ENCODE measurements at regions not wholly inside any gene's neighbourhood (a gene's known extent, or its start where the extent isn't known, plus 50 kb on each side); places are given as distances from the start of the nearest gene placed in this dataset.

GRCh38 chr1:164061528-164061927, 497.5 kb upstream of the PBX1 start:
- H3K27ac ChIP-seq, result no peak overlapping the region
- no peaks in the 10 kb centered on the region for H3K27me3 ChIP-seq
- H3K36me3 ChIP-seq, result no peaks in the 10 kb centered on the region
- no peak for DNase-seq
- intact Hi-C loops (cut with DNase I; ENCODE audit: low total_unique reads), result no loop called here
- H3K4me1 ChIP-seq, result no peaks in the 10 kb centered on the region
- H3K9me3 ChIP-seq, result no peaks in the 10 kb centered on the region
- H3K4me3 ChIP-seq, result no peak overlapping the region
- TF ChIP-seq EP300 (IDR thresholded peaks at IDR 0.05), result no peak
- no peak for TF ChIP-seq POLR2AphosphoS5 (IDR thresholded peaks at IDR 0.05)
- TF ChIP-seq CTCF (IDR thresholded peaks at IDR 0.05), result no peak
- TF ChIP-seq POLR2A (IDR thresholded peaks at IDR 0.05), result no peak
- WGBS, 5 donors, result 58 to 86% (median 72%) methylated on average over 1 to 3 of the region's 3 CpGs

- Histone ChIP-seq H3K4me1 (no peaks in the 10 kb centered on the region), H3K27ac (no peak overlapping the region), H3K4me3 (no peak overlapping the region), H3K9me3 (no peaks in the 10 kb centered on the region), H3K36me3 (no peaks in the 10 kb centered on the region), H3K27me3 (no peaks in the 10 kb centered on the region)
- WGBS, 5 donors, result 39 to 67% (median 53%) methylated on average over 2 of the region's 2 CpGs
- no peak for TF ChIP-seq CTCF (IDR thresholded peaks at IDR 0.05)
- TF ChIP-seq POLR2AphosphoS5 (IDR thresholded peaks at IDR 0.05), result no peak
- TF ChIP-seq EP300 (IDR thresholded peaks at IDR 0.05), result no peak
- TF ChIP-seq POLR2A (IDR thresholded peaks at IDR 0.05), result no peak
- no peak for DNase-seq
- intact Hi-C loops (cut with DNase I; ENCODE audit: low total_unique reads), result no loop called here
Measured at GRCh38 chr1:164064501-164064900, 494.5 kb upstream of the PBX1 start.

- no peak overlapping the region for H3K27ac ChIP-seq
- H3K4me3 ChIP-seq, result no peak overlapping the region
- H3K27me3 ChIP-seq, result no peaks in the 10 kb centered on the region
- intact Hi-C loops (cut with DNase I; ENCODE audit: low total_unique reads), result no loop called here
- no peak for TF ChIP-seq CTCF (IDR thresholded peaks at IDR 0.05)
- no peak for TF ChIP-seq POLR2A (IDR thresholded peaks at IDR 0.05)
- TF ChIP-seq EP300 (IDR thresholded peaks at IDR 0.05), result no peak
- TF ChIP-seq POLR2AphosphoS5 (IDR thresholded peaks at IDR 0.05), result no peak
- H3K36me3 ChIP-seq, result no peaks in the 10 kb centered on the region
- no peak for DNase-seq
- 91 to 95% (median 93%) methylated on average over 2 of the region's 2 CpGs for WGBS, 5 donors
- peaks cover 0 to 45% (median 30%) of the 10 kb centered on the region in 4 donors for H3K9me3 ChIP-seq
- no peaks in the 10 kb centered on the region for H3K4me1 ChIP-seq
Measured at GRCh38 chr1:164071288-164071687, 487.7 kb upstream of the PBX1 start.

- Histone ChIP-seq H3K36me3 (no peaks in the 10 kb centered on the region), H3K27me3 (no peaks in the 10 kb centered on the region), H3K27ac (no peak overlapping the region), H3K9me3 (peaks cover 0 to under 1% (median 0%) of the 10 kb centered on the region in 4 donors), H3K4me1 (no peaks in the 10 kb centered on the region), H3K4me3 (no peak overlapping the region)
- TF ChIP-seq EP300 (IDR thresholded peaks at IDR 0.05) (no peak), POLR2AphosphoS5 (IDR thresholded peaks at IDR 0.05) (no peak), CTCF (IDR thresholded peaks at IDR 0.05) (no peak), POLR2A (IDR thresholded peaks at IDR 0.05) (no peak)
- intact Hi-C loops (cut with DNase I; ENCODE audit: low total_unique reads), result no loop called here
- DNase-seq, result no peak
Measured at GRCh38 chr1:164086832-164087231, 472.2 kb upstream of the PBX1 start.
